Ectodermal cell (in vitro differentiated cells): ENCODE measurements at regions not wholly inside any gene's neighbourhood (a gene's known extent, or its start where the extent isn't known, plus 50 kb on each side); places are given as distances from the start of the nearest gene placed in this dataset.

Experiments used
- H3K27ac ChIP-seq: 2 replicates; pipeline ENCODE4 v1.7.0; 2013; ENCODE audit warnings: mild to moderate bottlenecking, low read depth, low read length; ENCODE audit not compliant: insufficient read depth, poor library complexity, severe bottlenecking
- H3K27me3 ChIP-seq: 2 replicates; pipeline ENCODE4 v1.7.0; 2013; ENCODE audit warnings: mild to moderate bottlenecking, low read length; ENCODE audit not compliant: insufficient read depth, control insufficient read depth, poor library complexity, severe bottlenecking
- H3K36me3 ChIP-seq: one replicate; pipeline ENCODE4 v1.7.0; 2013; ENCODE audit warnings: low read length; ENCODE audit not compliant: control insufficient read depth, insufficient read depth
- H3K4me1 ChIP-seq: one replicate; pipeline ENCODE4 v1.7.0; 2013; ENCODE audit warnings: low read length; ENCODE audit not compliant: control insufficient read depth, insufficient read depth
- H3K4me3 ChIP-seq: 2 replicates; pipeline ENCODE4 v1.7.0; 2013; ENCODE audit warnings: low read depth, low read length, control low read depth; ENCODE audit not compliant: insufficient read depth
- H3K9me3 ChIP-seq: 2 replicates; pipeline ENCODE4 v1.7.0; 2013; ENCODE audit warnings: mild to moderate bottlenecking, low read length, moderate library complexity; ENCODE audit not compliant: control insufficient read depth
- WGBS, 2 experiments: methylation state at CpG; one replicate each; pipeline ENCODE4 v1.1.7; 2013; ENCODE audit warnings: missing lambda C conversion rate in 2 of 2; 5-methylcytosine and 5-hydroxymethylcytosine counted together

GRCh38 chr3:150074697-150075416, 104.2 kb upstream of the PFN2 start:
- Histone ChIP-seq H3K27ac (no peak overlapping the region), H3K36me3 (no peaks in the 10 kb centered on the region), H3K27me3 (no peaks in the 10 kb centered on the region), H3K4me3 (no peak overlapping the region), H3K4me1 (peaks cover 14% of the 10 kb centered on the region), H3K9me3 (no peaks in the 10 kb centered on the region)
- 93 to 95% methylated on average over 5 of the region's 7 CpGs for WGBS, 2 experiments

GRCh38 chr3:150074277-150074676, 103.6 kb upstream of the PFN2 start:
- 92 to 94% methylated on average over 1 to 3 of the region's 3 CpGs for WGBS, 2 experiments
- no peaks in the 10 kb centered on the region for H3K27me3 ChIP-seq
- no peak overlapping the region for H3K4me3 ChIP-seq
- H3K36me3 ChIP-seq: no peaks in the 10 kb centered on the region
- H3K4me1 ChIP-seq: peaks cover 11% of the 10 kb centered on the region
- no peak overlapping the region for H3K27ac ChIP-seq
- no peaks in the 10 kb centered on the region for H3K9me3 ChIP-seq

GRCh38 chr3:150073513-150073912, 102.8 kb upstream of the PFN2 start:
- Histone ChIP-seq H3K4me3 (no peak overlapping the region), H3K27me3 (no peaks in the 10 kb centered on the region), H3K9me3 (no peaks in the 10 kb centered on the region), H3K4me1 (peaks cover 8% of the 10 kb centered on the region), H3K27ac (no peak overlapping the region), H3K36me3 (no peaks in the 10 kb centered on the region)
- WGBS, 2 experiments: 70 to 89% methylated on average over 1 of the region's 1 CpG

- H3K27ac ChIP-seq: no peak overlapping the region
- 87 to 95% methylated on average over 2 of the region's 2 CpGs for WGBS, 2 experiments
Measured at GRCh38 chr3:150073031-150073430, 102.3 kb upstream of the PFN2 start.

GRCh38 chr3:150072576-150072975, 101.9 kb upstream of the PFN2 start:
- H3K4me3 ChIP-seq: no peak overlapping the region
- H3K27ac ChIP-seq: no peak overlapping the region
- peaks cover 8% of the 10 kb centered on the region for H3K4me1 ChIP-seq
- no peaks in the 10 kb centered on the region for H3K27me3 ChIP-seq
- no peaks in the 10 kb centered on the region for H3K36me3 ChIP-seq
- H3K9me3 ChIP-seq: no peaks in the 10 kb centered on the region
- 83 to 90% methylated on average over 6 of the region's 6 CpGs for WGBS, 2 experiments

More at GRCh38 chr3:150073031-150073430, 102.3 kb upstream of the PFN2 start:
- no peak overlapping the region for H3K4me3 ChIP-seq
- peaks cover 8% of the 10 kb centered on the region for H3K4me1 ChIP-seq
- no peaks in the 10 kb centered on the region for H3K27me3 ChIP-seq
- no peaks in the 10 kb centered on the region for H3K36me3 ChIP-seq
- no peaks in the 10 kb centered on the region for H3K9me3 ChIP-seq

DNA sequence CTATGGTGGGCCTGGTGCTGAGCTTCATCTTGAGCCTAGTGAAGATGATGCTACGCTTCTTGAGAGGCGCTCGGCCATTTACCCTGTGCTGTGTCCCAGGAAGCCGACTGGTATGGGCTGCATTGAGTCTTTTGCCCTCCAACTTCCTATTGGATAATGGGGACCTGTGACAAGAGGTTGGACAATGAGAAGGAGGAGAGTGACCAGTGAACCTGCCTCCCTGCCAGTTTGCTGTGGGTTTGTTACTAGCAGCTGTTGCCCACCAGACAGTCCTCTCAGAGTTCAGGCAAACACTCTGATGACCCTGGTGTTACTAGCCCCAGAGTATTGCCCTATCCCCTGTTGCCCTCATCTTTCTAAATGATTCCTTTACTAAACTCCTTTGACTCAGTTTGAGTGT, 99.6 kb upstream of the PFN2 start:
- WGBS, 2 experiments: 92 to 94% methylated on average over 4 of the region's 4 CpGs

GRCh38 chr3:150069633-150070032, 98.9 kb upstream of the PFN2 start:
- Histone ChIP-seq H3K27me3 (no peaks in the 10 kb centered on the region), H3K9me3 (no peaks in the 10 kb centered on the region), H3K27ac (no peak overlapping the region), H3K36me3 (no peaks in the 10 kb centered on the region), H3K4me3 (no peak overlapping the region), H3K4me1 (peaks cover 6% of the 10 kb centered on the region)
- 95 to 100% methylated on average over 1 of the region's 1 CpG for whole genome bisulfite sequencing, 2 experiments

More for the DNA sequence above, 99.6 kb upstream of the PFN2 start:
- Histone ChIP-seq H3K4me3 (no peak overlapping the region), H3K27ac (no peak overlapping the region), H3K27me3 (no peaks in the 10 kb centered on the region), H3K36me3 (no peaks in the 10 kb centered on the region), H3K9me3 (no peaks in the 10 kb centered on the region), H3K4me1 (peaks cover 8% of the 10 kb centered on the region)

DNA sequence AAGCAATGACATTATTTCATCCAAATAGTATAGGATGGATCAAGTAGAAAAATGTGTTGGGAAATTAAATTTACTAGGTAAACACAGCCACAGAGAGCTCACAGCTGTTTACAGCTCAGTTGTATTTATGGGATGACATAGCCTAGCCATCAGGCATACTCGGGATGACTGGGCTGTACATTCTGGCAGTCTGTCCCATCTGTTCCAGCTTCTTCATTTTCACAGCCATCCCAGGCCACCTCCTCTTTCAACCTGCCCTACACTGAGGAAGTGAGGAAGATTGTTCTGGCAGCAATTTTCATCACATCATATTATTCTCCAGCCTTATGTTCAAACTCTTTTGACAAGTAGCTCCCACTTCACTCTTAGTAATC, 98.4 kb upstream of the PFN2 start:
- 83 to 97% methylated on average over 1 of the region's 1 CpG for WGBS, 2 experiments

DNA sequence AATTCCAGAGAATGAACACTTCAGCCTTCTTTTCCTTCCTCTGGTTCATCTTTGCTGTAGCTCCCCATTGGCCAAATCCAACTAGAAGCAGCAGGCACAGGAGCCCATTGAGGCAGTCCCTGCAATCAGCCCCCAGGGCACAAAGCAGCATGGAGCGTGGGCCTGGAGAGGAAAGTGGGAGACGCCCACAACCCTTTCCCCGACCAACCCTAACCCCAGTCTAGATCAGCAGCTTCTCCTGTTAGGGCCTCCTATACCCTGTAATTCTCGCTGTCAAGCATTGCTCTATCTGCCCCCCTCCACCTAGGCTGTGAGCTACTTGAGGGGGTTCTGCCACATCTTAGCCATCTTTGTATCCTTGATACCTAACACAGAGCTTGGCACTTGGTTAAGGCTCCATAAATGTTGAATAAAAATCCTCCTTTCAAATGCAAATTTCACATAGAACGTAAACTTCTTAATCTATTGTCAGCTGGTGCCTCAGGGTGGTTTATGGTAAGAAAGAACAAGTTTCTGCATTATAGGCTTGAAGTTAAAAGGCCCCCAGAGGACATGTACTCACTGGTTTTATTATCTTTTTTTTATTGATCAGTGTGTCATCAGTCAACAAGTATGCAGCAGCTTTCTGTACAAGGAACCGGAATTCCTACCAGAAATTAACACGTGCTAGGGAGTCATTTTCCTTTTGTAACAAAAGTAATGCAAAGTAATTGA, 97.9 kb upstream of the PFN2 start:
- WGBS, 2 experiments: 79 to 91% methylated on average over 7 of the region's 7 CpGs
- Histone ChIP-seq H3K9me3 (no peaks in the 10 kb centered on the region), H3K4me3 (no peak overlapping the region), H3K27ac (no peak overlapping the region), H3K36me3 (no peaks in the 10 kb centered on the region), H3K4me1 (peaks cover 1% of the 10 kb centered on the region), H3K27me3 (no peaks in the 10 kb centered on the region)

More for the DNA sequence above, 98.4 kb upstream of the PFN2 start:
- Histone ChIP-seq H3K9me3 (no peaks in the 10 kb centered on the region), H3K4me1 (peaks cover 5% of the 10 kb centered on the region), H3K4me3 (no peak overlapping the region), H3K27ac (no peak overlapping the region), H3K36me3 (no peaks in the 10 kb centered on the region), H3K27me3 (no peaks in the 10 kb centered on the region)

GRCh38 chr3:150067561-150067960, 96.9 kb upstream of the PFN2 start:
- H3K27me3 ChIP-seq: no peaks in the 10 kb centered on the region
- no peaks in the 10 kb centered on the region for H3K9me3 ChIP-seq
- H3K4me3 ChIP-seq: no peak overlapping the region
- H3K36me3 ChIP-seq: no peaks in the 10 kb centered on the region
- WGBS, 2 experiments: 86 to 89% methylated on average over 3 of the region's 3 CpGs
- no peak overlapping the region for H3K27ac ChIP-seq
- peaks cover 1% of the 10 kb centered on the region for H3K4me1 ChIP-seq
